Subcutaneous abdominal adipose tissue (tissue), 5 donors: ENCODE measurements at regions not wholly inside any gene's neighbourhood (a gene's known extent, or its start where the extent isn't known, plus 50 kb on each side); places are given as distances from the start of the nearest gene placed in this dataset.

Source experiments
- H3K27ac ChIP-seq: one replicate; pipeline ENCODE4 v1.7.0; 2013; ENCODE audit warnings: low read depth, mild to moderate bottlenecking, inconsistent platforms, low read length, moderate library complexity
- H3K27me3 ChIP-seq, 5 donors: one replicate each; pipeline ENCODE4 v1.7.0; 2013; ENCODE audit warnings: low read length in 5 of 5, inconsistent platforms in 1 of 5; ENCODE audit not compliant: control insufficient read depth in 5 of 5, insufficient read depth in 4 of 5
- H3K36me3 ChIP-seq, 5 donors: one replicate each; pipeline ENCODE4 v1.7.0; 2013; ENCODE audit warnings: low read length in 5 of 5; ENCODE audit not compliant: control insufficient read depth in 5 of 5, insufficient read depth in 5 of 5
- H3K4me1 ChIP-seq, 5 donors: one replicate each; pipeline ENCODE4 v1.7.0; 2013; ENCODE audit warnings: low read length in 5 of 5, mild to moderate bottlenecking in 3 of 5, moderate library complexity in 1 of 5; ENCODE audit not compliant: control insufficient read depth in 5 of 5, insufficient read depth in 5 of 5
- H3K4me3 ChIP-seq, 5 donors: one replicate each; pipeline ENCODE4 v1.7.0; 2013; ENCODE audit warnings: low read length in 5 of 5, low read depth in 1 of 5
- H3K9ac ChIP-seq, 5 donors: one replicate each; pipeline ENCODE4 v1.7.0; 2013; ENCODE audit warnings: low read length in 5 of 5, mild to moderate bottlenecking in 4 of 5, moderate library complexity in 3 of 5
- H3K9me3 ChIP-seq, 5 donors: one replicate each; pipeline ENCODE4 v1.7.0; 2013; ENCODE audit warnings: low read length in 5 of 5; ENCODE audit not compliant: control insufficient read depth in 5 of 5
- donor health status: healthy.
- donor health status: healthy.
- donor health status: healthy.
- donor health status: healthy.
- donor health status: healthy.

DNA sequence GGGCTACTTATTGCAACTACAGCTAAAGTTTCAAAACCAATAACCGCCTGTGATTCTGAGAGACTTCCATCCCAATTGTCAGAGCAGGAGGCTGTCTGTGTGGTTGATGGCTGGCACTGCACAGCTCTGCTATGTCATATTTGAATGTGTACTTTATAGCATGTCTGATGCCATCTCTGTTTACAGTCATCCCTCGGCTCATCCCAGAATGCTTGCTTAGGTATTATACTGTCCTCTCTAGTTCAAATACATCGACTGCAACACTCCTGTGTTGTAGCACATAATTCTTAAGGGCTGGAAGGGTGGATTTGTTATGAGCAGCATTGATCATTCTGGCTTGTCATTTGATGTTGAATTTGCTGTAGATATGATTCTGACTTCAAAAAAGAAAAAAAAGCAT is 1617.5 kb upstream of the TENM3 start:
- Histone ChIP-seq H3K9ac (no peak overlapping the region), H3K27me3 (no peaks in the 10 kb centered on the region), H3K4me1 (no peaks in the 10 kb centered on the region), H3K9me3 (no peaks in the 10 kb centered on the region), H3K27ac (no peak overlapping the region), H3K36me3 (no peaks in the 10 kb centered on the region), H3K4me3 (no peak overlapping the region)

DNA sequence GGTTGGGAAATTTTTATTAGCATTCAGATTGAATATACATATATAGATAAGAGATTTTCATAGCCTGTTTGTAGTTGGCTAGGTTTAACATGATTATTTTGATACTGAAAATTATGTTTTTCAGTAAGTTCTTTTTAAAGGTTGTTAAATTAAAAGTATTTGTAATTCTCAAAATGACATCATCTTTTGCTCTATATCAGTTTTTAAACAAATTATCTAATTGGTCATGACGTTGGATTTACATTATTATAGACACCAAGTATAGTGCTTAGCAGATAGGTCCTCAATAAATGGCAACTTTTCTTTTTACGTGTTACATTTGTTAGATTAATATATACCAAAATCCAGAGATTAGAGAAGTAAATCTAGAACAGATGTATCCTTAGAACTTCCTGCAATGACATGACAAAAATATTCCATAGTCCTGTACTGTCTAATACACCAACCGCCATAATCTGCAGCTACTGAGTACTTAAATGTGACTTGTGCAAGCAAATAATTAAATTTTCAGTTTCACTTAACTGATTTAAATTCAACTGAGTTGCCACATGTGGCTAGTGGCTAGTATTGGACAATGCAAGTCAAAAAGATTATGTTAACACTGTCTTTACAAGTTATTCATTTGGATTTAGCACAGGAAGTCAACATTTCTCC is 1613.1 kb upstream of the TENM3 start:
- Histone ChIP-seq H3K4me1 (no peaks in the 10 kb centered on the region), H3K9ac (no peak overlapping the region), H3K9me3 (no peaks in the 10 kb centered on the region), H3K27ac (no peak overlapping the region), H3K36me3 (no peaks in the 10 kb centered on the region), H3K27me3 (no peaks in the 10 kb centered on the region), H3K4me3 (no peak overlapping the region)

DNA sequence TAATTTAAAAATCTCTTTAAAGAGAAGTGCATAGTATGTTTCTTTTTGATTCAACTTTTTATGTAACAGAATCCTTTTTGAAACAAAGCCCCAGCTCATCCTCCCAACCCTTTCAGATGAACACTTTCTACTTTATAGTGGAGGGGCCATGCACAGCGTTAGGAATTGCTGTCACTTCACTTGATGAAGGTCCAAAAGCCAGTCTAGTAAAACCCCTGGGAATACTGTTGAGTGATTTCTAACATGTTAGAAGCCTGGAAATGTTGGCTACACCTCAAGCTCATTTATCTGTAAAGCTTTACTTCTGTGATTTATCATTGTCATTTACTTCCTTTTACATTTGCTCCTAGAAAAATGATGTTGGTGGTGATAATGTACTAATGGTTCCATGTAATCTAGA is 1608.9 kb upstream of the TENM3 start:
- no peaks in the 10 kb centered on the region for H3K27me3 ChIP-seq

DNA sequence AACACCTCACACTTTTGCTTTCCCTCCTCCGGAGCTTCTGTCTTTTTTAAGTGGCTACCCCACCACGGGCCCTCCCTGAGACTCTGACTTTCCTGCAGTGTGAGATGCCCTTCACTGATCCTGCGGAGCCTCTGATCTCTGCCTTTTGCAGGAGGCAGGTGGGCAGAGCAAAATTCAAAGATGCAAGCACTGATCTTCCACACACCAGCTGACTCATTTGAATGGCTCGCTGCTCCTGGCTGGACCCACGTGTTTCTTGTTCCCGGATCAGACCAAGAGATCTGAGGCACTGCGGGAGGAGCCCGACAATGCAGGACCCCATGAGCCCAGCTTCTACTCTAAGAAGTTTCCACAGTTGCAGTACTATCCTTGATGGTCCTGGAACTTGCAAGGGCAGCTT is 1607.9 kb upstream of the TENM3 start:
- H3K9ac ChIP-seq: no peak overlapping the region
- no peak overlapping the region for H3K4me3 ChIP-seq
- no peaks in the 10 kb centered on the region for H3K36me3 ChIP-seq
- no peak overlapping the region for H3K27ac ChIP-seq
- no peaks in the 10 kb centered on the region for H3K9me3 ChIP-seq
- no peaks in the 10 kb centered on the region for H3K27me3 ChIP-seq
- H3K4me1 ChIP-seq: no peaks in the 10 kb centered on the region

More for the DNA sequence above, 1608.9 kb upstream of the TENM3 start:
- Histone ChIP-seq H3K4me3 (no peak overlapping the region), H3K9me3 (no peaks in the 10 kb centered on the region), H3K9ac (no peak overlapping the region), H3K36me3 (no peaks in the 10 kb centered on the region), H3K27ac (no peak overlapping the region), H3K4me1 (no peaks in the 10 kb centered on the region)

DNA sequence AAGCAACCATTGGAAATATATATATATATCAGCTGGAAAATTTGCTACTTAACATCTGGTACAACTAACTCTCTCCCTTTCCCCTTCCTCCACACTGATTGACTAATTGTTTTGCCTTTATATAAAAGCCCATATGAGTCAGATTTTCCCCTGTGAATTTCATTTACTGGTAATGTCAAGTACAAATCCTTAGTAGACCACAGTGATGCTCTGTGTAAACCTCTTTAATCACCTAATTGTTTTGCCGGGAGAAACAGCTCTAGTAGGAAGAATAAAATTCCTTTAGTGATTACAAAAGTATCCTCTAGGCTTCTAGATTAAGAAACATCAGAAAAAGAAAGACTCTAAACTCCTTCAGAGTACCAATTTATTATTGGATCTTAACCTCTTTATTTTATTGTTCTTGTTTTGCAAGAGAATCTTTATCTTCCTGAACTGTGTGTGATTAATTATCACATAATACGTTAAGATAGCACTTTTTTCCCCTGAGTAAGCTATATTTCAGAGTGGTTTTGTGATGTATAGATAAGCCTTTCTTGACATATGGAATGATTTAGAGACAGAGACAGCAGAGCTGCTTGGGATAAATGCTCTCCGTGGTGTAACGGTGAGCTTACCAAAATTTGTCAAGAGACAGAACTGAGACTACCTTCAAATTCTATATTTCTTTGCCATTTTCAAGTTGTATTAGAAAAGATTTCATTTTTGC is 1606.4 kb upstream of the TENM3 start:
- Histone ChIP-seq H3K9me3 (no peaks in the 10 kb centered on the region), H3K9ac (no peak overlapping the region), H3K4me3 (no peak overlapping the region), H3K36me3 (no peaks in the 10 kb centered on the region), H3K4me1 (no peaks in the 10 kb centered on the region), H3K27me3 (no peaks in the 10 kb centered on the region), H3K27ac (no peak overlapping the region)

DNA sequence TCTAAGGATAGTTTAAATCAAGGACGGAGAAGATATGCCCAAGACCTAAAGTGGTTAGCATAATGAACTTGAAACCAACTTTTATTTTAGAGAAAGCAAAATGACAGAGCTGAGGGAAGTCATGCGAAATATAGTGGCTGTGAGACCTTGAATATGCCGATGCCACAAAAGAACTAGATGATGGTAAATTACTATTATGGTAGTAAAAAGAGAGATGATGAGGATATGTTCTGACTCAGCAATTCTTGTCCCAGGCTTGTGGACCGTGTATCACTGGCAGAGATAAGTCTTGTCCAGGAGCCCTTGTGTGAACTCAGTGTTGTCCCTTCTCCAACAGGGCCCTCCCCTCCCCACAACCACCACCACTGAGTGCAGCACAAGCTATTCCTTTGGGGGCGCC is 1605.6 kb upstream of the TENM3 start:
- H3K4me1 ChIP-seq: no peaks in the 10 kb centered on the region
- H3K9ac ChIP-seq: no peak overlapping the region
- H3K36me3 ChIP-seq: no peaks in the 10 kb centered on the region
- H3K27me3 ChIP-seq: no peaks in the 10 kb centered on the region
- H3K4me3 ChIP-seq: no peak overlapping the region
- H3K27ac ChIP-seq: no peak overlapping the region
- no peaks in the 10 kb centered on the region for H3K9me3 ChIP-seq

DNA sequence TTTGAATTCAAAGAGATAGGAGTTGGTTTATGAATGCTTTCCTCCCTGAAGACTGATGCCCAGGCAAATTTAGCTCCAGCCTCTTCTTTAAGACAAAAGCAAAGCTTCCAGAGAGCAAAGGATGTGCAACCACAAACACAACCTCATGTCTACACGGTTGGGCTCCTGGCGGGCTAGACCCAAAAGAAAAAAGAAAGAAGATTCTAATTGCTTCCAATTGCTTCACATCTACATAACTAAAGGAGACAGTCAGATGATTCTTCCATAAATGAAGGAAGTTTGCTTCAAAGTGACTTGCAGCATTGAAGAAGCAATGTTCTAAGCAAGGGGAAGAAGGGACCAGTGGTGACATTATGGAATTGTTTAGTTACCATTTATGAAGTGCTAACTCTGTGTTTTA is 1603.0 kb upstream of the TENM3 start:
- Histone ChIP-seq H3K27me3 (no peaks in the 10 kb centered on the region), H3K4me1 (no peaks in the 10 kb centered on the region), H3K9me3 (no peaks in the 10 kb centered on the region), H3K36me3 (no peaks in the 10 kb centered on the region), H3K9ac (no peak overlapping the region), H3K27ac (no peak overlapping the region), H3K4me3 (no peak overlapping the region)

DNA sequence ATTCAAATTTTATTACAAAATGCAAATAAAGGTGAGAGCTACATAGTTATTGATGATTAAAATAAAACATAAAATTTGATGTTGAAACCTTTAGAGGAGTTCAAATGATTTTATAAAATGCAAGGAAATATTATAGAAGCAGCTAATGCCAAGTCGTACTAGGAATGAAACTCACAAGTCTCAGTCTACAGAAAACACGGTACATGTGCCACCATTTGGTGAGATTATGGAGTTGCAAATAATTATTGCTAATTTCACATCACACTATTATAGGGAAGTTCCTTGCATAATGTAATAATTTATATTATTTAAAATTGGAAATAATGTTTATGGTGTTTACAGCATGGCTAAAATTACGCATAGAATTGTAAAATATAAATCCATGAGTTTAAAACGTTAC is 1601.7 kb upstream of the TENM3 start:
- H3K27ac ChIP-seq: no peak overlapping the region
- H3K4me3 ChIP-seq: no peak overlapping the region
- H3K9me3 ChIP-seq: no peaks in the 10 kb centered on the region

DNA sequence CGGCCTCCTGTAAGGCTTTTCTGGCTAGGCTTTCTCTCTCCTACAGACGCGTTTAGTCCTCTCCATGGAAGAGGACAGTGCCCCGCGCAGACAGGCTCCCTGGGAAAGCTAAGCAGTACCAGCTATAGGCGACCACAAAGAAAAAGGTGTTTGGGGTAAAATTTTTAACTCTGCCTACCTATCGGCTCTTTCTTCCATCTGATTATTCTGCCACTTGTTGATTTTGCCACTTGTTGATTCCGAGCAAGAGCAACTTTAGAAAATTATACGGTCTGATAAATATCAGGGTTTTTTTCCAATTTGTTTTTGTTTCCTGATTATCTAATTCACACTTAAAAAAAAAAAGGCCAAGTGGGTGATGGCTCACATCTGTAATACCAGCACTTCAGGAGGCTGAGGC is 1600.5 kb upstream of the TENM3 start:
- Histone ChIP-seq H3K9me3 (no peaks in the 10 kb centered on the region), H3K9ac (no peak overlapping the region), H3K27me3 (no peaks in the 10 kb centered on the region), H3K27ac (no peak overlapping the region), H3K4me1 (no peaks in the 10 kb centered on the region), H3K36me3 (no peaks in the 10 kb centered on the region), H3K4me3 (no peak overlapping the region)

More for the DNA sequence above, 1601.7 kb upstream of the TENM3 start:
- H3K36me3 ChIP-seq: no peaks in the 10 kb centered on the region
- H3K4me1 ChIP-seq: no peaks in the 10 kb centered on the region
- no peaks in the 10 kb centered on the region for H3K27me3 ChIP-seq
- no peak overlapping the region for H3K9ac ChIP-seq

DNA sequence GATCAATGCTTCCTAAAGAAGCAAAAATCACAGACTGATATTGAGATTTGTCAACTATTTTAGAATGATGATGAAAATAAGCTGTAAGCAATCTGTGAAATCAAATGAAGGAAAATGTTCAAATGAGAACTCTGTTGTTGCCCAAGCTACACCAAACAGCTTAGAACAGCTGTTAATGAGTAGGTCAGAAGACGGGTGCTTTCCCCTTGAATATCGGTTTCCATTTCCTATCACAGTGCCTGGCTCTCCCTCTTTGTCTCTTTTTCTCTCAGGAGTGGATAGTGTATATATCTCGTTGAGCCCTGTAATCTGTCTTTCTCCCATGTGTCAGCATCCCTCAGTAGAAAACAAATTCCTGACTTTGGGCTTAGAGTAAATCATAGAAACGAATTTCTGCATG is 1592.9 kb upstream of the TENM3 start:
- H3K9me3 ChIP-seq: no peaks in the 10 kb centered on the region
- no peak overlapping the region for H3K4me3 ChIP-seq
- no peak overlapping the region for H3K9ac ChIP-seq
- no peaks in the 10 kb centered on the region for H3K4me1 ChIP-seq
- H3K36me3 ChIP-seq: no peaks in the 10 kb centered on the region
- H3K27ac ChIP-seq: no peak overlapping the region
- H3K27me3 ChIP-seq: no peaks in the 10 kb centered on the region
